ENCODE measurements at regions not wholly inside any gene's neighbourhood (a gene's known extent, or its start where the extent isn't known, plus 50 kb on each side); places are given as distances from the start of the nearest gene placed in this dataset.
A peak's percentile ranks its signal among the peaks of the same experiment; 100 is the strongest.

GRCh38 chr2:88892788-88893187 lies 201.3 kb downstream of the RPIA start:
- Histone ChIP-seq H3K4me2 (ENCODE audit: low read length) (peak overlapping the region; percentile 62), H3K36me3 (ENCODE audit: insufficient read depth, low read length) (peaks cover 46% of the 10 kb centered on the region), H3K9me3 (ENCODE audit: low read length) (no peaks in the 10 kb centered on the region), H3K27ac (ENCODE audit: low read depth, low read length, poor library complexity, severe bottlenecking) (peak overlapping the region; percentile 60), H3K4me3 (ENCODE audit: low read depth, low read length, poor library complexity, severe bottlenecking) (no peak overlapping the region), H4K20me1 (ENCODE audit: insufficient read depth, low read length) (0 out of 2 replicates have a peak, but pooled peaks cover 7% of the 10 kb centered on the region), H2AFZ (ENCODE audit: low read length) (no peak overlapping the region), H3K79me2 (ENCODE audit: insufficient read depth, low read depth, low read length) (peaks cover 99% of the 10 kb centered on the region), H3K4me1 (ENCODE audit: insufficient read depth, low read length, poor library complexity, severe bottlenecking) (peaks cover 54% of the 10 kb centered on the region), H3K9me2 (ENCODE audit: insufficient read depth, low read length) (no peaks in the 10 kb centered on the region)
- no peak for TF ChIP-seq CTCF (conservative IDR thresholded peaks at IDR 0.05; ENCODE audit: low read length)
- TF ChIP-seq EZH2phosphoT487 (IDR thresholded peaks at IDR 0.05; ENCODE audit: borderline replicate concordance, low read depth, low read length): no peak
- no peak for DNase-seq (ENCODE audit: low spot score)
- ChIA-PET POLR2A (interaction anchor here (1.1 to 5.2 kb wide), 2 partner anchors 27 to 30 kb away, joined by 4 to 36 read pairs; no protein-coding TSS in a partner anchor), CTCF (ENCODE audit: unreplicated experiment) (no interaction called here)
- BruUV-seq (replicated peaks): no TSS peak
- intact Hi-C loops (cut with micrococcal nuclease; ENCODE audit: unreplicated experiment): no loop called here

DNA sequence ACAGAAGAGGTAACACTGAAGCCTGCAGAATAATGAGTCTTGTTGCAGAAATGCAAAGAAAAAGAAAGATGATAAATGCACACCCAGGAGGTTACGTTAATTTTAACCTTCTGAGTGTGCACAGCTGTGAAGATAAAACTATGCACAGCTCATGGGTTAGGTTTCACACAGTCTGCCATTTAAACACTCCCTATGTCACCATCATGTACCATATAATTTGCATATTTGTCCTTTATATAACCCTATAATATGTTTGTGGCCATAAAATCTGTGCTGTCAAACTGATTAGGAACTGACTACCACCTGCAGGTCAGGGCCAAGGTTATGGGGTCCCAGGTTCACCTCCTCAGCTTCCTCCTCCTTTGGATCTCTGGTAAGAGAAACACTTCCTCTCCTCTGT lies 205.5 kb downstream of the RPIA start:
- Histone ChIP-seq H3K27ac (ENCODE audit: low read depth, low read length, poor library complexity, severe bottlenecking) (peak overlapping the region; percentile 84), H3K36me3 (ENCODE audit: insufficient read depth, low read length) (peaks cover 23% of the 10 kb centered on the region), H3K4me1 (ENCODE audit: insufficient read depth, low read length, poor library complexity, severe bottlenecking) (peaks cover 28% of the 10 kb centered on the region), H3K9me2 (ENCODE audit: insufficient read depth, low read length) (no peaks in the 10 kb centered on the region), H3K4me3 (ENCODE audit: low read depth, low read length, poor library complexity, severe bottlenecking) (peak overlapping the region; percentile 90), H2AFZ (ENCODE audit: low read length) (no peak overlapping the region), H3K79me2 (ENCODE audit: insufficient read depth, low read depth, low read length) (peaks cover 57% of the 10 kb centered on the region), H3K9me3 (ENCODE audit: low read length) (no peaks in the 10 kb centered on the region), H3K4me2 (ENCODE audit: low read length) (peak overlapping the region; percentile 93), H4K20me1 (ENCODE audit: insufficient read depth, low read length) (no peaks in the 10 kb centered on the region)
- ChIA-PET CTCF (ENCODE audit: unreplicated experiment) (interaction anchor here (1.1 kb wide), 1 partner anchor 27 kb away, joined by 5 read pairs; no protein-coding TSS in a partner anchor), POLR2A (interaction anchor here (0.7 to 3.5 kb wide), 4 partner anchors 11 to 48 kb away, joined by 3 to 16 read pairs (median 8); no protein-coding TSS in a partner anchor)
- BruUV-seq (replicated peaks): TSS peak; percentile 77
- TF ChIP-seq EZH2phosphoT487 (IDR thresholded peaks at IDR 0.05; ENCODE audit: borderline replicate concordance, low read depth, low read length) (no peak), CTCF (conservative IDR thresholded peaks at IDR 0.05; ENCODE audit: low read length) (no peak)
- peak; percentile 57 for DNase-seq (ENCODE audit: low spot score)
- intact Hi-C loops (cut with micrococcal nuclease; ENCODE audit: unreplicated experiment): no loop called here

GRCh38 chr2:88897715-88898114 lies 206.2 kb downstream of the RPIA start:
- intact Hi-C loops (cut with micrococcal nuclease; ENCODE audit: unreplicated experiment): no loop called here
- no TSS peak for BruUV-seq (replicated peaks)
- POLR2A ChIA-PET: interaction anchor here (1.5 to 3.5 kb wide), 3 partner anchors 11 to 35 kb away, joined by 7 to 16 read pairs (median 10); no protein-coding TSS in a partner anchor

More at GRCh38 chr2:88897715-88898114, 206.2 kb downstream of the RPIA start:
- no peak for DNase-seq (ENCODE audit: low spot score)
- Histone ChIP-seq H3K27ac (ENCODE audit: low read depth, low read length, poor library complexity, severe bottlenecking) (peak overlapping the region; percentile 84), H3K4me1 (ENCODE audit: insufficient read depth, low read length, poor library complexity, severe bottlenecking) (peaks cover 21% of the 10 kb centered on the region), H2AFZ (ENCODE audit: low read length) (no peak overlapping the region), H3K9me2 (ENCODE audit: insufficient read depth, low read length) (no peaks in the 10 kb centered on the region), H3K4me3 (ENCODE audit: low read depth, low read length, poor library complexity, severe bottlenecking) (peak overlapping the region; percentile 90), H4K20me1 (ENCODE audit: insufficient read depth, low read length) (no peaks in the 10 kb centered on the region), H3K9me3 (ENCODE audit: low read length) (no peaks in the 10 kb centered on the region), H3K79me2 (ENCODE audit: insufficient read depth, low read depth, low read length) (peaks cover 50% of the 10 kb centered on the region), H3K36me3 (ENCODE audit: insufficient read depth, low read length) (peaks cover 19% of the 10 kb centered on the region), H3K4me2 (ENCODE audit: low read length) (peak overlapping the region; percentile 93)
- CTCF ChIA-PET (ENCODE audit: unreplicated experiment): interaction anchor here (1.1 kb wide), 1 partner anchor 28 kb away, joined by 5 read pairs; no protein-coding TSS in a partner anchor
- TF ChIP-seq CTCF (conservative IDR thresholded peaks at IDR 0.05; ENCODE audit: low read length) (no peak), EZH2phosphoT487 (IDR thresholded peaks at IDR 0.05; ENCODE audit: borderline replicate concordance, low read depth, low read length) (no peak)

All from OCI-LY7 (cell line).